HUDEP-2 (cell line): ENCODE measurements at regions not wholly inside any gene's neighbourhood (a gene's known extent, or its start where the extent isn't known, plus 50 kb on each side); places are given as distances from the start of the nearest gene placed in this dataset.

Experiments used
- DNase-seq, 76 experiments: peaks; one replicate each; lab custom pipeline; 2025; ENCODE audit not compliant: unreplicated experiment in 76 of 76; lab: John Stamatoyannopoulos, UW

- no peak for DNase-seq
Measured at GRCh38 chr10:49243610-49244283, 55.2 kb upstream of the C10orf71 start.

DNA sequence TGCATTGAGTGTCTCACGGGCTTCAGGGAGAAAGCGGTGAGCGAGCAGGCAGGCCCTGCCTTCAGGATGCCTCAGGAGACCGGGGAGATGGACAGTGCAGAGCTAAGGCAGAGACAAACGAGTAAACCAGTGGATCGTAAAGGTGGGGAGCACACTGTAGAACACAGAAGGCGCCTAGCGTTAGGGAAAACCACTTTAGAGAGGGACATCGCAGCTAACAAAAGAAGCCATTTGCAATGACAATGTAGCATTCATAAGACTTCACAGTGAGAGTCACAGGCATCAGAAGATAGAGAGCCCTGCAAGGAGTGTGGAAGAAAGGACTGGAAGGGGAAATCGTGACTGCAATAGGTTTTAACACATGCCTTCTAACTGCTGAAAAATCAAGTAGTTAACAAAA, 54.9 kb upstream of the TMEM273 start:
- DNase-seq: no peak

GRCh38 chr10:49242604-49243003, 54.4 kb upstream of the TMEM273 start:
- DNase-seq: peak in 1 of 76 experiments; percentile 13

- DNase-seq: no peak
Measured at GRCh38 chr10:49241385-49241784, 53.2 kb upstream of the TMEM273 start.

DNA sequence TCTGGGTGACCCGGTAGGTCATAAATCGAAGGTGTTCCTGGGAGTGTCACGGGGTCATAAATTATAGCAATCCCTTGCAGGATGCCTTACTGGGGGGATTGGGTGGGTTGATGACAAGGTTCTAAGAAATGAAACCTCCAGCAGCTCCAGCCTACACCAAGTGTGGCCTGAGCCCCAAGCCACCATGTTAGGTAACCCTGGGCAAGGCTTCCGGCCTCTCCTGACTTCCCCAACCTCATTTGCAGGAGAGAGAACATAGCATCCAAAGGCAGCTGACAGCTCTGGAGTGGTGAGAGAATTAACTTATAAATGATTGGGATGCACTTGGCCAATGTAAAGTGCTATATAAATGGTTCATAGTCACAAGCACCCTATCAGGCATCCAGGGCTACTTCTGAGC, 52.8 kb upstream of the TMEM273 start:
- no peak for DNase-seq
